Heart right ventricle (tissue), 16 donors: ENCODE measurements at regions not wholly inside any gene's neighbourhood (a gene's known extent, or its start where the extent isn't known, plus 50 kb on each side); places are given as distances from the start of the nearest gene placed in this dataset.

Source experiments
- ATAC-seq, 8 donors: fragments of 200-7000 bp; cut with Tn5 transposase; one replicate each; pipeline ENCODE4 v1.9.1; 2020; ENCODE audit warnings: mild to moderate bottlenecking in 8 of 8, moderate library complexity in 8 of 8, moderate number of reproducible peaks in 1 of 8
- DNase-seq, 2 donors: peaks; one replicate each; pipeline ENCODE4 v3.0.0-alpha.2; 2020
- H3K27ac ChIP-seq, 10 donors: fragments of 200-600 bp; sonication (generic) in 2 of 10; one replicate each; pipeline versions ENCODE4 v1.5.0 to v1.8.0; 2020 to 2022; ENCODE audit warnings: mild to moderate bottlenecking in 3 of 10
- H3K27me3 ChIP-seq, 7 donors: fragments of 200-600 bp; one replicate each; pipeline ENCODE4 v1.8.0; 2021 to 2022; ENCODE audit warnings: mild to moderate bottlenecking in 2 of 7
- H3K36me3 ChIP-seq, 9 donors: fragments of 200-600 bp; sonication (generic) in 1 of 9; one replicate each; pipeline versions ENCODE4 v1.5.0 to v1.8.0; 2020 to 2022; ENCODE audit warnings: mild to moderate bottlenecking in 2 of 9
- H3K4me1 ChIP-seq, 9 donors: fragments of 200-600 bp; sonication (generic) in 1 of 9; one replicate each; pipeline versions ENCODE4 v1.5.0 to v1.8.0; 2020 to 2022; ENCODE audit warnings: mild to moderate bottlenecking in 4 of 9
- H3K4me3 ChIP-seq, 10 donors: fragments of 200-600 bp; sonication (generic) in 2 of 10; one replicate each; pipeline versions ENCODE4 v1.5.0 to v1.8.0; 2020 to 2022; ENCODE audit warnings: mild to moderate bottlenecking in 7 of 10, moderate library complexity in 2 of 10
- H3K9me3 ChIP-seq, 11 donors: fragments of 200-600 bp in 10 of 11; sonication (generic) in 2 of 11; one replicate each; pipeline versions ENCODE4 v1.5.0 to v1.8.0; 2013 to 2022; ENCODE audit warnings: mild to moderate bottlenecking in 2 of 11, control low read depth in 1 of 11, moderate library complexity in 1 of 11
- CTCF ChIP-seq, 9 donors: fragments of 200-600 bp; sonication (generic) in 2 of 9; IDR thresholded peaks; one replicate each; pipeline versions ENCODE4 v1.5.0 to v1.8.0; 2021 to 2022; ENCODE audit warnings: antibody characterized with exemption in 9 of 9, mild to moderate bottlenecking in 5 of 9, moderate library complexity in 1 of 9
- WGBS, 2 donors: extraction: QIAGEN DNeasy Blood & Tissue Kit; methylation state at CpG; one replicate each; pipeline ENCODE4 v1.1.7; 2013; ENCODE audit warnings: inconsistent platforms in 1 of 2; 5-methylcytosine and 5-hydroxymethylcytosine counted together
- intact Hi-C, 10 donors: fragments of 100-400 bp; cut with DNase I; formaldehyde crosslinking; loops; one replicate each; pipeline versions ENCODE4 v1.11.1 to v1.14.2; 2022
- donor health status: Arrhythmogenic right ventricular cardiomyopathy.
- donor health status: ischemic (EF 13 %, LVEDD 7.1; RV severe dilation, severe dysfunction).
- donor health status: healthy with polysubstance abuse.
- donor health status: DM: no; HTN: yes; CAD: no.
- donor health status: DM: no; HTN: no; CAD: no.
- donor health status: ischemic (EF 25% LVEDD 6.9; RV normal size, moderate dysfunction).
- donor health status: ischemic (EF 25% LVEDD 5.7; RV mildly dilated, moderate dysfunction).
- donor health status: healthy.
- donor health status: DM: yes; HTN: yes; CAD: no.
- donor health status: Ischemic cardiomyopathy.
- donor health status: ischemic (EF 35%, LVEDD 5.7; RV mildly dilated, moderate dysfunction).
- donor health status: nonischemic (EF 11% LVEDD 7.7; RV severe dilation, severe dysfunction).
- donor health status: DM: yes; HTN: yes; CAD: no.
- donor health status: PGD.
- donor health status: ischemic (EF 29% LVEDD 5.4; RV normal size, mild dysfunction).
- donor health status: nonischemic (EF 23%, LVEDD 6.1; RV moderate dilation, normal function).

GRCh38 chr3:115217292-115217677, 70.2 kb upstream of the ZBTB20 start:
- no peak for TF ChIP-seq CTCF (IDR thresholded peaks at IDR 0.05)
- WGBS, 2 donors = 9 to 10% methylated on average over 2 of the region's 2 CpGs
- Histone ChIP-seq H3K4me3 (no peak overlapping the region), H3K27ac (no peak overlapping the region), H3K36me3 (no peaks in the 10 kb centered on the region), H3K27me3 (no peaks in the 10 kb centered on the region), H3K4me1 (peaks cover 0 to 27% (median 14%) of the 10 kb centered on the region in 9 donors), H3K9me3 (peaks cover 0 to 4% (median 0%) of the 10 kb centered on the region in 11 donors)
- no peak for ATAC-seq
- no peak for DNase-seq
- intact Hi-C loops = loop anchor here (1.0 to 10.0 kb wide), 11 partner anchors 355 to 600 kb away; no protein-coding TSS in a partner anchor

- WGBS, 2 donors = 39 to 41% methylated on average over 7 of the region's 7 CpGs
- H3K9me3 ChIP-seq = peaks cover 0 to 4% (median 0%) of the 10 kb centered on the region in 11 donors
- ATAC-seq = peak in 6 of 8 donors; percentile 67 to 82 (median 70)
- peak in 1 of 2 donors; percentile 26 for DNase-seq
- no peaks in the 10 kb centered on the region for H3K27me3 ChIP-seq
- no peak overlapping the region for H3K4me3 ChIP-seq
- H3K4me1 ChIP-seq = peaks cover 0 to 27% (median 14%) of the 10 kb centered on the region in 9 donors
- TF ChIP-seq CTCF (IDR thresholded peaks at IDR 0.05) = peak; percentile 45 to 80 (median 70)
- peak overlapping the region in 1 of 10 donors; percentile 9 for H3K27ac ChIP-seq
- H3K36me3 ChIP-seq = no peaks in the 10 kb centered on the region
- intact Hi-C loops = loop anchor here (1.0 to 10.0 kb wide), 12 partner anchors 354 to 599 kb away; no protein-coding TSS in a partner anchor
These were observed 70.8 kb upstream of the ZBTB20 start for GRCh38 chr3:115217678-115218451.

- no peaks in the 10 kb centered on the region for H3K27me3 ChIP-seq
- H3K4me1 ChIP-seq = peaks cover 0 to 27% (median 14%) of the 10 kb centered on the region in 9 donors
- no peaks in the 10 kb centered on the region for H3K36me3 ChIP-seq
- ATAC-seq = no peak
- no peak overlapping the region for H3K4me3 ChIP-seq
- WGBS, 2 donors = 59 to 71% methylated on average over 1 of the region's 1 CpG
- TF ChIP-seq CTCF (IDR thresholded peaks at IDR 0.05) = no peak
- H3K9me3 ChIP-seq = peaks cover 0 to 4% (median 0%) of the 10 kb centered on the region in 11 donors
- intact Hi-C loops = loop anchor here (1.0 to 10.0 kb wide), 10 partner anchors 353 to 598 kb away; no protein-coding TSS in a partner anchor
- H3K27ac ChIP-seq = peak overlapping the region in 1 of 10 donors; percentile 12
- DNase-seq = no peak
These were observed 71.8 kb upstream of the ZBTB20 start for GRCh38 chr3:115218859-115219258.

GRCh38 chr3:115224687-115225086, 77.6 kb upstream of the ZBTB20 start:
- TF ChIP-seq CTCF (IDR thresholded peaks at IDR 0.05) = no peak
- no peaks in the 10 kb centered on the region for H3K36me3 ChIP-seq
- H3K27ac ChIP-seq = no peak overlapping the region
- no peak for DNase-seq
- no peaks in the 10 kb centered on the region for H3K27me3 ChIP-seq
- no peaks in the 10 kb centered on the region for H3K9me3 ChIP-seq
- intact Hi-C loops = loop anchor here in 2 of 10 donors (5.0 to 10.0 kb wide), 2 partner anchors 130 to 593 kb away; no protein-coding TSS in a partner anchor
- peaks cover 0 to 8% (median 0%) of the 10 kb centered on the region in 9 donors for H3K4me1 ChIP-seq
- no peak for ATAC-seq
- no peak overlapping the region for H3K4me3 ChIP-seq
- WGBS, 2 donors = 48 to 72% methylated on average over 1 of the region's 1 CpG
